ENCODE measurements at regions not wholly inside any gene's neighbourhood (a gene's known extent, or its start where the extent isn't known, plus 50 kb on each side); places are given as distances from the start of the nearest gene placed in this dataset.

DNA sequence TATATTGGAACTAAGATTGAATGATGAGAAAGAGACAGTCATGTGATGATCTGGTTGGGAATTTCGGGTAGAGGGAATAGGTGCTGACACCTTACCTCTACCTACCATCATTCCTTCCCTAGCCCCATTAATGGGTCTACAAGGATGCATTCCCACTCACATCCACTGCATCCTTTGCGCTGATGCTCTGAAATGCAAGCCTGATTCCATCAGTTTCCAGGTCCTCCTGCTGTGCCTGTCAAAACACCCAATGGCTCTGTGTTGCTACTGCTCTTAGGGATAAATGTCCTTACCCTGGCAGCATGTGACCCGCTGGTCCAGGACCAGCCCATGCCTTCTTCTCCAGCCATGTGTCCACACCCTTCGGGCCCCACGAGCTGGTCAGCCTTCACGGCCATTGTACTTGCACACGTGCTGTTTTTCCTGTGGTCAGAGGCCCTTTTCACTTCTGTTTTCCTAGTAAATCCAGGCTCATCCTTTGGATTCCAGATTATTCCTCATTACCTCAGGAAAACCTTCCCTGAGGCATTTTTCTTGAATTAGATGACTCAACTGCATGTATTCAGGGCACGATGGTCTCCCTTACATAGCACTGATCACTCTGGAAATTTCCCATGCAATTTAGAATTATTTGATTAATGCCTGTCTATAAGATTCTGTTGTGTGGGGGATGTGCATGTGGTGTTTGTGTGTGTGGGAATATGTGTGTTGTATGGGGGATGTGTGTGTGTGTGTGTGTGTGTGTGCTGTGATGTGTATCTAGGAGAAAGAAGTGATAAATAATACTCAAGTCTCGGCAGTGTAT is 185.0 kb downstream of the DIRAS2 start:
- TF ChIP-seq, protein P1, sequence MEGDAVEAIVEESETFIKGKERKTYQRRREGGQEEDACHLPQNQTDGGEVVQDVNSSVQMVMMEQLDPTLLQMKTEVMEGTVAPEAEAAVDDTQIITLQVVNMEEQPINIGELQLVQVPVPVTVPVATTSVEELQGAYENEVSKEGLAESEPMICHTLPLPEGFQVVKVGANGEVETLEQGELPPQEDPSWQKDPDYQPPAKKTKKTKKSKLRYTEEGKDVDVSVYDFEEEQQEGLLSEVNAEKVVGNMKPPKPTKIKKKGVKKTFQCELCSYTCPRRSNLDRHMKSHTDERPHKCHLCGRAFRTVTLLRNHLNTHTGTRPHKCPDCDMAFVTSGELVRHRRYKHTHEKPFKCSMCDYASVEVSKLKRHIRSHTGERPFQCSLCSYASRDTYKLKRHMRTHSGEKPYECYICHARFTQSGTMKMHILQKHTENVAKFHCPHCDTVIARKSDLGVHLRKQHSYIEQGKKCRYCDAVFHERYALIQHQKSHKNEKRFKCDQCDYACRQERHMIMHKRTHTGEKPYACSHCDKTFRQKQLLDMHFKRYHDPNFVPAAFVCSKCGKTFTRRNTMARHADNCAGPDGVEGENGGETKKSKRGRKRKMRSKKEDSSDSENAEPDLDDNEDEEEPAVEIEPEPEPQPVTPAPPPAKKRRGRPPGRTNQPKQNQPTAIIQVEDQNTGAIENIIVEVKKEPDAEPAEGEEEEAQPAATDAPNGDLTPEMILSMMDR (IDR thresholded peaks at IDR 0.05; ENCODE audit: control extremely low read depth in 1 of 3, insufficient read depth in 1 of 3, low read depth in 1 of 3, low read length in 3 of 3), result no peak
- TF ChIP-seq SAP30 (IDR thresholded peaks at IDR 0.05; ENCODE audit: insufficient read depth, insufficient replicate concordance, low read length), result no peak
- no peak for TF ChIP-seq POLR2A (IDR thresholded peaks at IDR 0.05; ENCODE audit: control extremely low read depth in 1 of 2, low read depth in 2 of 2, low read length in 2 of 2)
- TF ChIP-seq, protein P2, sequence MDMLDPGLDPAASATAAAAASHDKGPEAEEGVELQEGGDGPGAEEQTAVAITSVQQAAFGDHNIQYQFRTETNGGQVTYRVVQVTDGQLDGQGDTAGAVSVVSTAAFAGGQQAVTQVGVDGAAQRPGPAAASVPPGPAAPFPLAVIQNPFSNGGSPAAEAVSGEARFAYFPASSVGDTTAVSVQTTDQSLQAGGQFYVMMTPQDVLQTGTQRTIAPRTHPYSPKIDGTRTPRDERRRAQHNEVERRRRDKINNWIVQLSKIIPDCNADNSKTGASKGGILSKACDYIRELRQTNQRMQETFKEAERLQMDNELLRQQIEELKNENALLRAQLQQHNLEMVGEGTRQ (IDR thresholded peaks at IDR 0.05; ENCODE audit: low read length), result no peak
- no peak for TF ChIP-seq SP2 (IDR thresholded peaks at IDR 0.05; ENCODE audit: low read length)
- no peak for TF ChIP-seq CBX5 (IDR thresholded peaks at IDR 0.05; ENCODE audit: low read depth, low read length)
- TF ChIP-seq, protein P3, sequence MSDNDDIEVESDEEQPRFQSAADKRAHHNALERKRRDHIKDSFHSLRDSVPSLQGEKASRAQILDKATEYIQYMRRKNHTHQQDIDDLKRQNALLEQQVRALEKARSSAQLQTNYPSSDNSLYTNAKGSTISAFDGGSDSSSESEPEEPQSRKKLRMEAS (IDR thresholded peaks at IDR 0.05), result no peak
- no peak for TF ChIP-seq PHF8 (conservative IDR thresholded peaks at IDR 0.05; ENCODE audit: low read depth, low read length)
- no peak for TF ChIP-seq TAF1 (IDR thresholded peaks at IDR 0.05; ENCODE audit: low read depth, low read length)
- TF ChIP-seq SP1 (IDR thresholded peaks at IDR 0.05; ENCODE audit: low read depth, low read length), result no peak
- no peak for TF ChIP-seq EZH2 (IDR thresholded peaks at IDR 0.05; ENCODE audit: low read depth, low read length, severe bottlenecking)
- no peak for TF ChIP-seq RFX5 (IDR thresholded peaks at IDR 0.05; ENCODE audit: borderline replicate concordance, low read depth, low read length)
- TF ChIP-seq, protein P4, sequence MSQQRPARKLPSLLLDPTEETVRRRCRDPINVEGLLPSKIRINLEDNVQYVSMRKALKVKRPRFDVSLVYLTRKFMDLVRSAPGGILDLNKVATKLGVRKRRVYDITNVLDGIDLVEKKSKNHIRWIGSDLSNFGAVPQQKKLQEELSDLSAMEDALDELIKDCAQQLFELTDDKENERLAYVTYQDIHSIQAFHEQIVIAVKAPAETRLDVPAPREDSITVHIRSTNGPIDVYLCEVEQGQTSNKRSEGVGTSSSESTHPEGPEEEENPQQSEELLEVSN (IDR thresholded peaks at IDR 0.05), result no peak
- TF ChIP-seq CHD1 (IDR thresholded peaks at IDR 0.05; ENCODE audit: low read depth, low read length), result no peak

Measured in H1 (cell line).